ELF-1 (cell line): ENCODE measurements at regions not wholly inside any gene's neighbourhood (a gene's known extent, or its start where the extent isn't known, plus 50 kb on each side); places are given as distances from the start of the nearest gene placed in this dataset.

Experiments
- DNase-seq: peaks from one replicate; pipeline ENCODE4 v3.0.0-alpha.2; 2016; ENCODE audit warnings: low read depth, low spot score

DNA sequence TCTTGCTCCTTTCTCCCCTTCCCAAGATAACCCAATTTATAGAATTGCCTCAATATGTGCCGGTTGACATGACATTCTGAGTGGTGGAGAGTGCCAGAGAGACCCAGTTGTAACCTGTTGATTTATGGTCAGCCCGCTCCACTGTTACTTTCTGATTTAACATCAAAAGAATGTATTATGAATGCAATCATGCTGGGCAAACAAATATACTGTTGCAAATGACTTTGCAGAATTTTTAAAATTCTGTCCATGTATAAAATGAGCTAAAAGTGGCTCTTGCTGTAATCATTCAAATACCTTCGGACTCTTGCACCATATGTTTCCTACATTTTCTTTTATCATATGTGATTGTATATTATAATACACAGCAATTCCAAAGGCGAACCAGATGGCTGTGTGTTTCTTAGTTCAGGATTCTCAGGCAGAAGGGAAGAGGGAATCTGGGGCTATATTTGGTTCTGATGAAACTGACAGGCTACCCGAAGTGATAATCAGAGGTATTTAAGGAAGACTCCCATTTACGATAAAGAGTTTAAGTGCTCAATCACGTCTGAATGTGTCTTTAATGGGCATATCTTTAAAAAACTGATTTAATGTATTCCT, 131.7 kb downstream of the CLCN4 start:
- DNase-seq: no peak

DNA sequence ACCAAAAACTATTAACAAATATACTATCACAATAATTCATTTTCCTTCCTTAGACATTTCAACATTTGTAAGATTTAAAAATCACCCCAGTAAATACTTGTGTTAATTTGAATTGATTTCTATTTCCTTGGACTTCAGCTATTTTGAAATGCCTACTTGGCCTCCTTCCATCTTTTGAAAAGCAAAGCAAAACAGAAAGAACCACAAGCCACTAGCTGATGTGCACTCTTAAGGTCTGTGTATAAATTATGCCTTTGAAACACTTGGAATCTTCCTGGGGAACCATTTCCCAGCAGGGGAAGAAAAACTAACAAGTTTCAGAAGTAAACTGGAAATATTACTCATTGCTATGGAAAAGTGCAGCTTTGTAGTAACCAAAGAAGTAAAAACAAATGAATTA, 139.8 kb downstream of the CLCN4 start:
- no peak for DNase-seq

DNA sequence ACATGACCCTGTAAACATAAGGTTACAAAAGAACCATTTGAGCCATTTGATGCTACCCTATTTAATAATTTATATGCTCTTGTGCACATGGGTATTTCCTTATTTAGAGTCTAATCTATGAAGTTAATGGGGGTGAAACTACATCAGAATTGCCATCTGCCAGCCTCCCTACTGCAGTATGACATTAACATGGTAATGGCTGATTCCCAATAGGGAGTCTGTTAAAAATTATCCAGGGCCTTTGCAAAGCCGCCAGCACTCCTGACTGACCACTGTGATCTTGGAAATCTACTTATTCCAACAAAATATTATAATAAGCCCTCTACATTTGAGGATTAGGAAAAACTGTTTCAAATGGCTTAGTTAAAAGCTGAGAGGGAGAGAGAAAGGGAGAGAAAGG, 153.7 kb downstream of the CLCN4 start:
- no peak for DNase-seq

DNA sequence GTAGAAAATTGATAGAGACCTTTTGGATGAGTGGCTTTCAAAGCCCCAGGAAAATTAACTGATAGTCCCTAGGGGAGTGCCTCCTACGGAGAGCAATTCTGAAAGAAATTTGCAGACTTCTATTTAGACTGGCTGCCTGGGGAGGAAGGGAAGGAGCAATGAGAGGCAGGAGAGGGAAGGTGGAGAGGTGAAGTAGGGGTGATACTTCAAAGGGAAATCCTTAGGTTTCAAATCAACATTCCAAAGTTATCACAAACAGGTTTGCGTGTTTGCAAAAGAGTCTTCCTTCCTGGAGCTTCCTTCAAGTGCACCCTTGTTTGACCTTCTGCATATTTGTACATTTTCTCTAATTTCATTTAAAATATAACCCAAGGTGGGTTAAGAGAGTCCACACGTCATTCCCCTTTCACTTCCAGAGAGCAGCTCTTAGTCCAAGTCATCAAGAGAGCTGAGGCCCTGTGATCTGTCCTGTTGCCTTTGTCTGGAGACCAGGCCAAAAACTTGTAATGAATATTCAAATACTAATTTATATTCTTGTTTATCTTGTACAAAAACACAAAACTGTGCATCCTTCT, 157.8 kb downstream of the CLCN4 start:
- DNase-seq: no peak

DNA sequence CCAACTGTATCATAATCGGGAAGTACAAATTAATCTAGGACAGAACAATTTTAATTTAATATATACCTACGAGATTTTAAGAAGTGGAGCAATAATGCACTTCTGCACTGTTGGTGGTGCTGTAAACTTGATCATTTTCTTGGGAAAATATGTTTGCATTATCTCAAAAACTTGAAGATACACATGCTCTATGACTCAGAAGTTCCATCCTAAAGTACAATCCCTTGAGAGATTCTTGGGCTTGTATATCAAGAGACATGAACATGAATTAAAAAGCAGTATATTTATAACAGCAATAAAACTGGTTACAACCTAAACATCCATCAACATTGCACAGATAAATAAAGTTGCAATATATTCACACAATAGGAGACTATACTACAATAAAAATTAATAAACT, 168.8 kb downstream of the CLCN4 start:
- no peak for DNase-seq

DNA sequence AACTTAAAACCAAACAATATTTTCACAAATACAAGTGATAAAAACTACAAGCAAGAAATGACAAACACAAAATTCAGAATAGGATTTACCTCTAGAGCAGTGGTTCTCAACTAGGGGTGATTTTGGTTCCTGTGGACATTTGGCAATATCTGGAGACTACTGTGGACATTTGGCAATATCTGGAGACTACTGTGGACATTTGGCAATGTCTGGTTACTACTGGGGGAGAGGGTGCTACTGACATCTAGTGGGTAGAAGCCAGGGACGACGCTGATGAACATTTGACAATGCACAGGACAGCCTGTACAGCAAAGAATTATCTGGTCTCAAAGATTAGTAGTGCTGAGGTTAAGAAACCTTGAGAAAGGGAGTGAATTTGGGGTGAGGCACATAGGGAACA, 169.8 kb downstream of the CLCN4 start:
- DNase-seq: peak; percentile 16

DNA sequence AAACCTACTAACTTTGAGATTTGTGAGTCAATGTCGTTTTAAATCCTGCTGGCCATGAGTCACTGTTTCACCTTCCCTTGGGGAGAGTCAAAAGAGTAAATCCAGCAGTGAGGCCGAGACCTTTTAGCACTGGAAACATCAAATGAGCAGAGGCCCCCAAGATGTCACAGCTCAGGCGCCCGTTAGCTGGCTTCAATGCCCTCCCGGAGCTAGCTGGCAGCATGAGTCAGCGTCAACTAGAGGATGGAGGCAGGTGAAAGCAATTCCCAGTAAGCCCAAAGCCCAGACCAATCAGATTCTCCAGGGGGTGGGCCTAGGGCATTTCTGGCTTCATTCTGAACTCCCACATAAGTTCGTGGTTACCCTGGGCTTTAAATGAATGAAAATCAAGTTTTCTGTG, 170.9 kb downstream of the CLCN4 start:
- peak; percentile 36 for DNase-seq

DNA sequence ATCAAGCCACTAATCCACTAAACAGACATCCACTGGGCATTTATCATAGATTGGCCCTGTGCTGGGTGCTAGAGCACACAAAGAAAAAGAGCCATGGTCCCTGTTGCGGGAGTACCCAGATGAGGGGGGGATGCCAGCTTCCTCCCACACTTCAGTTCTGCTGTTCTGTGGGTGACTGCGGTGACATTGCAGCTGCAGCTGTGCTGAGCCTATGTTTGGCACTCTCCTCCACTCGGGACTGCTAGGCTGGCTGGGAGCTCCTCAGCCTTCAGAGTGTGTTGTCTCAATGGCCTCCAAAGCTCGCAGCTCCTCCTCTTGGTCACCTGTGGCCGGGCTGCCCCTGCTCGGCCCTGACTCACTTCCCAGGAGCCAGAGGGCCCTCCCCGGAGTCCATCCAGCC, 173.2 kb downstream of the CLCN4 start:
- no peak for DNase-seq

DNA sequence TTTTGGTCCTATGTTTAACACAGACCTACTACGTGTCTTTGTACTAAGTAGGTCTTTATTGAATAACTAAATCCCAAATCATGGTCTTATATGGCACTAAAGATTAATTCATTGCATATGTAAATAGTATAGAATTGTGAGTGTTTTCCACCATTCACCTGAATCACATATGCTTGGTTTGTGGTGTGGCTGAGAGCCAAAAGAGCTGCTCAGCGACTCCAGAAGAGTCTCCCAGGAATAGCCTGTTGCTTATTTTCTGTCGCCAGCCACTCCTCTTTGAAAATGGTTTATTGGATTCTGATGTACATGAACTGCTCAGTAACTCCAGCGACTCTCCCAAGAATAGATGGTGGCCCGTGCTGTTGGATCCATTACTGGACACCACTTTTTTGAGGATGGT, 184.5 kb downstream of the CLCN4 start:
- DNase-seq: no peak

DNA sequence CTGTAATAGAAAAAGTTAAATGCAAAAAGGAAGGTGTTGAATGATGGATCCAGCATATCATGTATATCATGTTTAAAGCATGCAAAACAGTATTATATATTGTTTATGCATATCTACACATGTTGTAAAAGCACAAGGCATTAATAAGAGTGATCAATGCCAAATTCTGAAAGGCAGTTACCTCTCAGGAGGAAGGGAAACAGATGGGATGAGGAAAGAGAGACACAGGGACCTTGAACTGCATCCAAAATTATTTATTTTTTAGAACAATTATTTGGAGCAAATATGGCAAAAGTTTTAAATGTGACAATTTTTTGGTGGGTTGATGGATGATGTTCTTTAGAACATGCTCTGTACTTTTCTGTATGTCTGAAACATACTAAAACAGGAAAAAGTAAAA, 193.4 kb downstream of the CLCN4 start:
- DNase-seq: no peak

DNA sequence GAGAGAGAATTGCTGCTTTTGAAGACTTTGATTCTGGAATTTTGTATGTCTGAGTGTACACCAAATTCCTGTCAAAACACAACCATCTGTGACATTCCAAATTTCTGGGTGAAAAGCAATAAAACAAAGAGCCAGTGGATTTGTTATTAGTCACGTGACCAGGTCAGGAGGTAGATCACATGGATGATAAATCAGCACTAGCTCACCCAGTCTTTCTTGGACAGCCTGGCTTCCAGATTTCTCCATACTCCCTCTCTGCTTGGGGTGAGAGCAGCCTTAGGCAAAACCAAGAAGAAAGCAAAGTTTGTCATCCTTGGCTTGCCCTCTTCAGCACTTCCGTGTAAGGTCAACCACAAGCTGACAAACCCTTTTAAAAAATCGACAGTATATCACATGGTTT, 194.2 kb downstream of the CLCN4 start:
- peak; percentile 6 for DNase-seq

DNA sequence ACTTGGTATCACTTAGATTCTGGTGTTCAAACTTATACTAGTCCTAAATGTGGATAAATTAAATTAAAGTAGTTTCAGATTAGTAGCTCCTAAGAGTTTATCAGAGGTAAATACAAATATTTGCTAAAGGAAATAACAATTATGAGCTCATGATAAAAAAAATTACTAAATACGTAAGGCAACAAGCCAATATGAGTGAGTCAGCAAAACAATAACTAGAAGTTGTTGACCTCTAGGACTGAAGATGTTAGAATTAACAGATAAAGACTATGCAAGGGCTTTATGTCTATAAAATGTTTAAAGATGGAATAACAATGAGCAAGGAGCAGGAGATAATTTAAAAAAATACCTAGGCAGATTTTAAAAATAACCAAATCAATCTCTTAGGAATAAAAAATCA, 195.8 kb downstream of the CLCN4 start:
- DNase-seq: no peak

DNA sequence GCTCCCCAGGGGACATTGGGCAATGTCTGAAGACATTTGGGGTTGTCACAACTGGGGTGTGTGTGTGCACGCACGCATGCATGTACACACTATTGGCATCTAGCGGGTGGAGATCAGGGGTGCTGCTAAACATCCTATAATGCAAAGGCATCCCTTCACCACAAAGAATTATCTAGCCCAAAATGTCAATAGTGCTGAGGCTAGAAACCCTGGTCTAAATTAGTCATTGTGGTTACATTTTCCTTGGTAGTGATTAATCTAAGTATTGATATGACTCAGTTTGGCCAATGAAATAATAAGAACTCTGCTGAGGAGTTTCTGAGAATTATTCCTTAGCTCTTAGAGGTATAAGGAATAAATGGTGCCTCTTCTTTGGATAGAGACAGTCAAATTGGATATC, 200.2 kb downstream of the CLCN4 start:
- DNase-seq: no peak

DNA sequence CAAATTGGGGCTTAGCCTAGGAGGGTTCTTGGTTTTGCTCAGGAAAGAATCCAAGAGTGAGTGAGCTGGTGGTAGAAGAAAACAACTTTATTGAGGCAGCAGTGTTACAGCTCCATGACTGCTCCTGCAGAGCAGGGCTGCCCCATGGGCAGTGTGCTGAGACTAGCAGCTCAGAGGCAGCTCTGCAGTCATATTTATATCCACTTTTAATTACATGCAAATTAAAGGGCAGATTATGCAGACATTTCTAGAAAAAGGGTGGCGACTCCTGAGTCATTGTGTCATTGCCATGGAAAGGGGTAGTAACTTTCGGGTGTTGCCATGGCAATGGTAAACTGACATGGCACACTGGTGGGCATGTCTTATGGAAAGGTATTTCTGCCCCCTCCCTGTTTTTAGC, 202.2 kb downstream of the CLCN4 start:
- DNase-seq: no peak

DNA sequence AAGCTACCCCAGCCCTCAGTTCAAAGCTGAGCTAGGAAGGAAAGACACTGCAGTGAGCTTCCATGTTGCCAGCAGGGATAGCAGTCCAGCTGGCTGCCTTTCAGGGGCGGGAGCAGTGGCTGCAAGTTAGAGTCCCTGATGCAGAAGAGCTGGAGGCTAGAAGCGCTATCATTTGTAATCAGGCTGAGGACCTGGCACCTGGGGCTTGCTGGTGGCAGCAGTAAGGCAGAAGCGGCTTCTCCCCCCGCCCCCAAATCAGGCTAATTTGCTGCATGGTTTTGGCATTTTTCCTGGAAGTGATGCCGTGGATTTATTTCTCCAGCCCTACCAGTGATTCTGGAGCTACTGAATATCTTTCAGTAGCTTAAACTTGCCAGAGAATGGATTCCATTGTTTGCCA, 203.3 kb downstream of the CLCN4 start:
- DNase-seq: peak; percentile 52

DNA sequence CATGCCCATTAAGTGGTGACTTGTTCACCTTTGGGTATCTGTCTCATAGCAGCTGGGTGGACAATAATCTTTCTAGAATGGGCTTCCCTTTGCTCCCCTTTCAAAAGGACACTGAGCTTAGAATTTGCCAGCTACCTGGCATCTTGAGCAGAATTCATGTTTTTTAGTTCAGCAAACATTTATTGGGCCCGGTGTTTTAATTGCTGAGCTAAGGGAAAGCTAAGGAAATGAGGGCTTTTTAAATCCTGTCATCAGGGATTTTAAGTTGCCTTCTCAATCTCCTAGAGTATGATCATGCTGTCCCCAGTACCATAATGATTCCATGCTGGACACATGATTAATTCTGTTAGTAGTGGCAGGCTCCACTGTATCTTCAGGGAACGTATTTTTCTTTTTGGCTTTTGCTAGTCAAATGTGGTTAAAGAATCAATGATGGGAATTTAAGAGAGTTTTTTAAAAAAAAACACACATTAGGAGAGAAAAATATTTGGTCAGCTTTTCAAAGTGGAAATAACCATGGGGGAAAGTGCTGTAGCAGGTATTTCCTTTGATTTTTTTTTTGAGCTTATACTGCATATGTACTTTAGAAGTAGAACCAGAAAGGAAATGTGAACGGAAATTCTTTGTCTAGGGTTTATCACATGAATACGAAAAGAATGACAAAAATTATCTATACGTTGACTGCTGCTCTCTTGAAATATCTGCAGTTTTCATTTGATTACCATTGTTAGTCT, 208.9 kb downstream of the CLCN4 start:
- no peak for DNase-seq

DNA sequence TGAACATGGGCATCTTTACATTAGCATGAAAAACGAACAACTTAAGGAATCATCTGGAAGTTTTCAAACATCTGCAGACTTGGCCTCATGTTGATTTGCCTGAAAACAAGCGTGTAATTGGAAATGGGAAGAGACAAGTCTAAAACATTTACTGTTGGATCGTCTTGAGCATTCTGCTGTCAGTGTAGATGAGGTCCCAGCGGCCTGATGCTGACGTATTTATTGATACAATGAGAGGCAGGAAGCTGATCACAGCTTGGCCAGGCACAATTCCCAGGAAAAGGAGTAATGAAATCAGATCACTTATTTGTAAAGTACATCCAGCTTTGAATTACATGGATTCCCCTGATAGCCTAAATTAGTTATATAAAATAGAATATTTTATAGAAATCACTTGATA, 210.6 kb downstream of the CLCN4 start:
- no peak for DNase-seq

DNA sequence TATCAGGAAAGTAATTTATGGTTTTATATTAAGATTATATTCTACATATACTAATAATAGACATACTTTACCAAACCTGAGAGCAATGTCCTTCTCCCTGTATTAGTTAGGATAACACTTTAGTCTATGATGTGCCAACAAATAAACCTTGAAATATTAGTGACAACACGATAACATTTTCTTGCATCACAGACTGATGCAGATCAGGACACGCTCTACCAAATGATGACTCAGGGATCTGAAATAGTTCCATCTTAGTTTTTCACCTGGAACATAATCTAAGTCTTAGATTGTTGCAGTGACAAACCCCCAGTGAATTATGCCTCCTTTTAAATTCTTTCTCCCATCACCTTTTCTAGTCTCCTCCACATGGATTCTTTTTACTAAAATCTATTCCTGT, 214.2 kb downstream of the CLCN4 start:
- DNase-seq: no peak

DNA sequence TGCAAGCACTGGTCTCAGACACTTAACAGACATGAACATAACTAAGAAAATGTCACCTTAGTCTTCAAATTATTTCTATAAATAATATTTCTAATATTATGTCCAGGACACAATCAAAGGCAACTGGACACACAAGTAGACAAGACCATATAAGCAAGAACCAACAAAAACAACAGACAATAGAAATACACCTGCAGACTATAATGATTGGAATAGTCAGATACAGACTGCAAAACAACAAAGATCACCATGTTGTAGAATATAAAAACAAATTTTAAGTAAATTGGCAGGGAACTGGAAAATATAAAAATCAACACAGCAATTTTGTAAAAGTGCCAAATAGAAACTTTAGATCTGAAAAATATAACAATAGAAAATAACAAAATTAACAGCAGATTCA, 220.7 kb downstream of the CLCN4 start:
- no peak for DNase-seq

DNA sequence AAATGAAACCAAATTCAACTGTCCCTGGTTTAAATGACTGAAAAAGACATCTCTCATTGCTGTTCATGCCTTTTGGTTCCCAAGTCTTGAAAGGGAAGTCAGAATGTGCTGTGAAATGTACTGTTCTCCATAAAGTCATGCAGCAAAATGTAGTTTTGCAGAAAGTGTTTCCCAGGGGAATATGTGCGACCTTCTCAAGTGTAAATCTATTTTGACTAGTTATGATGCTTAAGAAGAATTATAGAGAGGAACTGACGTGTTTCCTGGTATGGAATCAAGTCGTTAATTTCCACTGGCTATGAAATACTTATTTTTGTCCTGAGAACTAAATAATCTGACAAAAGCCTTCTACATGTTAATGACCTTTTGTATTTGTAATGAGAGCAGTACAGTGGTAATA, 223.1 kb downstream of the CLCN4 start:
- no peak for DNase-seq

DNA sequence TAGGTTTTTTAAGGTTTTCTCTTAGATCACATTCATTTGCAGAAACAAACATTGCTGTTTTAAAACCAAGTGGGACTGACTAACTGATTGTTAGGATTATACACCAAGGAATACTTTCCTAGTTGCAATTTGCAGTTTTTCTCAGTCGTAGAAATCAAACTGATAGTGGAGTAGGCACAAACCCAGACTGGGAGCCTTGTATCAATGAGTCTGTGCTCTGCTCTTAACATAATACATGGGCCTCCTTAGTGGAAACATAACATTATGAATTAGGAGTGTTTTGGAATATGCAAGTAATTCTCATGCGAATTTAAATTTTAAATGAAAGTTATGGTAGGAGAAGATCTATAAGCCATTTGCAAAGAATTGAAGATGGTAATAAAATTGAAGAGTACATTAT, 223.5 kb downstream of the CLCN4 start:
- no peak for DNase-seq

DNA sequence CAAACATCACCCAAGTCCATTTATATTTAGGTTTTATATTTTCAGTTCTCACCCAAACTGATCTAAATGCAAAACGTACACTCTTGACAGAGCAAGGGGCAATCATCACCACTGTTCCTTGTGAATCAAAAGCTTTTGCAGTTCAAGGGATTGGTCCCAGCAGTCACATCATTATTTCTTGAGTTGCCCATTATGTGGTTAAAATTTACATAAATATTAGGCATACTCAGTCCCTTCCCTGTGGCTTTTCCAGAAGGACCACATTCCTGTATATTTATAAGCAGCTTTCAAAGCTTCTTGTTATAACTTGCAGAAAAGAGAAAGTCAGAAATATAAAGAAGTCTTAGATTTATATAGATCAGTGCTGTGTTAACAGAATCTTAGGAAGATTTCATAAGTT, 224.4 kb downstream of the CLCN4 start:
- no peak for DNase-seq

DNA sequence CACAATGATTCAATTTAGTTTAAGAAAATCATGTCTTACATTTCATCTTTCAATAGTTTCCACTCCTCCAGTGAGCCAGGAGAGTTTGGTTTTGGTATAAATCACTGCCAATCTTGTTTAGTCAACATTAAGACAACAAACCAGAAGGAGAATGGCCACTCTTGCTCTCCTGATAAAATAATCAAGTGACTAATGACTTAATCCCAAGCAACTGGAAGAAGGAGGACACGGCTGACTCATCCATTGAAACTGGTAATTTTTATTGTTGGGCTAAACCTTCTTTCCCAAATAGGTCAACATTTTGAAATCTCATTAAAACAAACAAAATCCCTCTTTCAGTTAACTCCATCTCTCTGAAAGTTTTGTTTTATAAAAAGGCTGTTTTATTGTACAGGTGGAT, 230.2 kb downstream of the CLCN4 start:
- no peak for DNase-seq

DNA sequence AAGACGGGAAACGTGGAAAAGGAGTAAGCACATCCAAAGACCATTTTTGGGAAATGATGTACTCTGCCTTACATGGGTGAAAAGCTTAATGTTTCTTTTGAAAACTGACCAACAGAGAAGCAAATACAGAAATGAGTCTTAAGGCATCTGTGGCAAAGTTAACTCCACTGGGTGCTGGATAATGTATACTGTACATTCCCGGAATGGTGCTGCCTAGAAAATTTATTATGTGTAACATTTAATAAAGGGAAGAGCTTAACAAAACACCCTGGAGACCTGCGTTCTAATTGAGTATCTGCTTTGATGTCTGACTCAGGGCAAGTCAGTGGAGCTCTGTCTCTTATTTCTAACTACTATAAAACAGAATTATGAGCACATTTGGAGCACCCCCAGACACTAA, 230.2 kb downstream of the MID1 start:
- DNase-seq: no peak
